Panc1 (cell line): ENCODE measurements at regions not wholly inside any gene's neighbourhood (a gene's known extent, or its start where the extent isn't known, plus 50 kb on each side); places are given as distances from the start of the nearest gene placed in this dataset.

Experiments used
- ATAC-seq: fragments of 200-7000 bp; cut with Tn5 transposase; 2 replicates; pipeline ENCODE4 v1.9.1; 2020; ENCODE audit warnings: mild to moderate bottlenecking, moderate library complexity
- BruUV-seq: library from RNA; stranded (reverse); fragments of 400-500 nt; replicated peaks from 2 replicates; lab custom pipeline; 2021; lab: Mats Ljungman, UMichigan
- CTCF ChIA-PET: fragments of 300-600 bp; sonication (Branson Sonifier 250); formaldehyde crosslinking; loops from one replicate; lab custom pipeline; 2022; ENCODE audit warnings: antibody characterized with exemption; lab: Charles Lee
- POLR2A ChIA-PET: fragments of 300-600 bp; sonication (Branson Sonifier 250); formaldehyde crosslinking; loops from one replicate; lab custom pipeline; 2022; ENCODE audit warnings: antibody characterized with exemption; lab: Charles Lee
- DNase-seq: peaks from one replicate; pipeline ENCODE4 v3.0.0-alpha.2; 2010; ENCODE audit warnings: low read depth, low spot score
- H3K27ac ChIP-seq: 2 replicates; pipeline ENCODE4 v1.5.1; 2011; ENCODE audit warnings: mild to moderate bottlenecking, low read length, inconsistent platforms
- H3K27me3 ChIP-seq: fragments of 200-500 bp; sonication (Bioruptor generic); 2 replicates; pipeline ENCODE4 v1.6.0; 2014; ENCODE audit warnings: low read length, inconsistent platforms; ENCODE audit not compliant: control insufficient read depth, insufficient read depth
- H3K36me3 ChIP-seq: fragments of 200-500 bp; sonication (Bioruptor generic); 2 replicates; pipeline ENCODE4 v1.5.1; 2014; ENCODE audit warnings: inconsistent platforms, mild to moderate bottlenecking, low read length, moderate library complexity; ENCODE audit not compliant: control insufficient read depth, insufficient read depth
- H3K4me1 ChIP-seq: 2 replicates; pipeline ENCODE4 v1.5.1; 2011; ENCODE audit warnings: inconsistent platforms, mild to moderate bottlenecking, low read length, moderate library complexity; ENCODE audit not compliant: control insufficient read depth, insufficient read depth
- H3K4me3 ChIP-seq, 2 experiments: 2 replicates each; pipeline ENCODE4 v1.5.1; 2011 to 2012; ENCODE audit warnings: low read depth in 2 of 2, low read length in 2 of 2, mild to moderate bottlenecking in 2 of 2, inconsistent platforms in 1 of 2, moderate library complexity in 1 of 2
- H3K9me3 ChIP-seq: fragments of 200-500 bp; sonication (Bioruptor generic); 2 replicates; pipeline ENCODE4 v1.5.1; 2014; ENCODE audit warnings: low read depth, mild to moderate bottlenecking, inconsistent platforms, low read length, moderate library complexity; ENCODE audit not compliant: control insufficient read depth, insufficient read depth
- POLR2AphosphoS5 ChIP-seq: IDR thresholded peaks from 2 replicates; pipeline ENCODE4 v1.6.1; 2012; ENCODE audit warnings: mild to moderate bottlenecking, low read depth, low read length, moderate library complexity
- SIN3A ChIP-seq: IDR thresholded peaks from 2 replicates; pipeline ENCODE4 v1.6.1; 2012; ENCODE audit warnings: low read depth, mild to moderate bottlenecking, low read length, moderate library complexity, borderline replicate concordance; ENCODE audit not compliant: insufficient read depth
- TCF7L2 ChIP-seq: IDR thresholded peaks from 2 replicates; pipeline ENCODE4 v1.6.1; 2011; ENCODE audit warnings: mild to moderate bottlenecking, low read depth, low read length, inconsistent platforms
- in situ Hi-C: cut with HindIII; loops from 2 replicates; pipeline ENCODE4 v1.10.0; 2016; ENCODE audit warnings: low sequenced_read_pairs, low pct_unique_long_range_greater_than_20kb
- intact Hi-C: fragments of 100-400 bp; cut with micrococcal nuclease; formaldehyde crosslinking; loops from one replicate; pipeline ENCODE4 v1.10.0; 2022; ENCODE audit not compliant: unreplicated experiment
- TF ChIP-seq, protein P1 (sequence below): fragments of 450-650 bp; IDR thresholded peaks from 2 replicates; pipeline ENCODE4 v1.5.1; 2017; ENCODE audit warnings: mild to moderate bottlenecking
- TF ChIP-seq, protein P2 (sequence below), 2 experiments: IDR thresholded peaks; 2 replicates each; pipeline ENCODE4 v1.6.1; 2011 to 2012; ENCODE audit warnings: low read depth in 2 of 2, control low read depth in 1 of 2, low read length in 1 of 2, mild to moderate bottlenecking in 1 of 2, moderate library complexity in 1 of 2; ENCODE audit not compliant: insufficient read depth in 1 of 2

DNA sequence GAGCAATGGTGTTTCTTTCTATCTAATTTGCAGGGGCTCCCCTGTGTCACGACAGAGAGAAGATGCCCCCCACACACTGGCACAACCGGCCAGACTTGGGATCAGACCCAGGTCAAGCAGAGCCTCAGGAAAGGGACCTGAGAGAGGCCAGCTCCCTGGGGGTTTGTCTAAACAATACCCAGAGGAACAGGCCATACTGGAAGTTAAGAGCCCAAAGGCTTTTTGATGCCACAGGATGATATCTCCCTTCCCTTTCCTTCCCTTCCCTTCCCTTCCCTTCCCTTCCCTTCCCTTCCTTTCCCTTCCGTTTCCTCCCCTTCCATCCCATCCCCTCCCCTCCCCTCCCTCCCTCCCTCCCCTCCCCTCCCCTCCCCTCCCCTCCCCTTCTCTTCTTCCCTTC is 139.2 kb downstream of the ARL4C start:
- H3K4me3 ChIP-seq: no peak overlapping the region
- in situ Hi-C loops (no loop called here), intact Hi-C loops (no loop called here)
- CTCF ChIA-PET: no interaction called here
- POLR2A ChIA-PET: no interaction called here
- no peak for TF ChIP-seq TCF7L2
- TF ChIP-seq POLR2AphosphoS5: no peak
- TF ChIP-seq SIN3A: no peak
- TF ChIP-seq, protein P1, sequence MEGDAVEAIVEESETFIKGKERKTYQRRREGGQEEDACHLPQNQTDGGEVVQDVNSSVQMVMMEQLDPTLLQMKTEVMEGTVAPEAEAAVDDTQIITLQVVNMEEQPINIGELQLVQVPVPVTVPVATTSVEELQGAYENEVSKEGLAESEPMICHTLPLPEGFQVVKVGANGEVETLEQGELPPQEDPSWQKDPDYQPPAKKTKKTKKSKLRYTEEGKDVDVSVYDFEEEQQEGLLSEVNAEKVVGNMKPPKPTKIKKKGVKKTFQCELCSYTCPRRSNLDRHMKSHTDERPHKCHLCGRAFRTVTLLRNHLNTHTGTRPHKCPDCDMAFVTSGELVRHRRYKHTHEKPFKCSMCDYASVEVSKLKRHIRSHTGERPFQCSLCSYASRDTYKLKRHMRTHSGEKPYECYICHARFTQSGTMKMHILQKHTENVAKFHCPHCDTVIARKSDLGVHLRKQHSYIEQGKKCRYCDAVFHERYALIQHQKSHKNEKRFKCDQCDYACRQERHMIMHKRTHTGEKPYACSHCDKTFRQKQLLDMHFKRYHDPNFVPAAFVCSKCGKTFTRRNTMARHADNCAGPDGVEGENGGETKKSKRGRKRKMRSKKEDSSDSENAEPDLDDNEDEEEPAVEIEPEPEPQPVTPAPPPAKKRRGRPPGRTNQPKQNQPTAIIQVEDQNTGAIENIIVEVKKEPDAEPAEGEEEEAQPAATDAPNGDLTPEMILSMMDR: no peak
- TF ChIP-seq, protein P2, sequence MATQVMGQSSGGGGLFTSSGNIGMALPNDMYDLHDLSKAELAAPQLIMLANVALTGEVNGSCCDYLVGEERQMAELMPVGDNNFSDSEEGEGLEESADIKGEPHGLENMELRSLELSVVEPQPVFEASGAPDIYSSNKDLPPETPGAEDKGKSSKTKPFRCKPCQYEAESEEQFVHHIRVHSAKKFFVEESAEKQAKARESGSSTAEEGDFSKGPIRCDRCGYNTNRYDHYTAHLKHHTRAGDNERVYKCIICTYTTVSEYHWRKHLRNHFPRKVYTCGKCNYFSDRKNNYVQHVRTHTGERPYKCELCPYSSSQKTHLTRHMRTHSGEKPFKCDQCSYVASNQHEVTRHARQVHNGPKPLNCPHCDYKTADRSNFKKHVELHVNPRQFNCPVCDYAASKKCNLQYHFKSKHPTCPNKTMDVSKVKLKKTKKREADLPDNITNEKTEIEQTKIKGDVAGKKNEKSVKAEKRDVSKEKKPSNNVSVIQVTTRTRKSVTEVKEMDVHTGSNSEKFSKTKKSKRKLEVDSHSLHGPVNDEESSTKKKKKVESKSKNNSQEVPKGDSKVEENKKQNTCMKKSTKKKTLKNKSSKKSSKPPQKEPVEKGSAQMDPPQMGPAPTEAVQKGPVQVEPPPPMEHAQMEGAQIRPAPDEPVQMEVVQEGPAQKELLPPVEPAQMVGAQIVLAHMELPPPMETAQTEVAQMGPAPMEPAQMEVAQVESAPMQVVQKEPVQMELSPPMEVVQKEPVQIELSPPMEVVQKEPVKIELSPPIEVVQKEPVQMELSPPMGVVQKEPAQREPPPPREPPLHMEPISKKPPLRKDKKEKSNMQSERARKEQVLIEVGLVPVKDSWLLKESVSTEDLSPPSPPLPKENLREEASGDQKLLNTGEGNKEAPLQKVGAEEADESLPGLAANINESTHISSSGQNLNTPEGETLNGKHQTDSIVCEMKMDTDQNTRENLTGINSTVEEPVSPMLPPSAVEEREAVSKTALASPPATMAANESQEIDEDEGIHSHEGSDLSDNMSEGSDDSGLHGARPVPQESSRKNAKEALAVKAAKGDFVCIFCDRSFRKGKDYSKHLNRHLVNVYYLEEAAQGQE (IDR thresholded peaks at IDR 0.05; ENCODE audit: insufficient read depth in 1 of 2, low read depth in 2 of 2, low read length in 1 of 2): no peak
- H3K9me3 ChIP-seq: peaks cover 8% of the 10 kb centered on the region; the same call in 1 of the 2 replicates
- peak overlapping the region; percentile 84 for H3K27ac ChIP-seq
- H3K36me3 ChIP-seq: no peaks in the 10 kb centered on the region
- no peaks in the 10 kb centered on the region for H3K27me3 ChIP-seq
- H3K4me1 ChIP-seq: peaks cover 38% of the 10 kb centered on the region
- no TSS peak for BruUV-seq
- ATAC-seq (no peak), DNase-seq (no peak)

DNA sequence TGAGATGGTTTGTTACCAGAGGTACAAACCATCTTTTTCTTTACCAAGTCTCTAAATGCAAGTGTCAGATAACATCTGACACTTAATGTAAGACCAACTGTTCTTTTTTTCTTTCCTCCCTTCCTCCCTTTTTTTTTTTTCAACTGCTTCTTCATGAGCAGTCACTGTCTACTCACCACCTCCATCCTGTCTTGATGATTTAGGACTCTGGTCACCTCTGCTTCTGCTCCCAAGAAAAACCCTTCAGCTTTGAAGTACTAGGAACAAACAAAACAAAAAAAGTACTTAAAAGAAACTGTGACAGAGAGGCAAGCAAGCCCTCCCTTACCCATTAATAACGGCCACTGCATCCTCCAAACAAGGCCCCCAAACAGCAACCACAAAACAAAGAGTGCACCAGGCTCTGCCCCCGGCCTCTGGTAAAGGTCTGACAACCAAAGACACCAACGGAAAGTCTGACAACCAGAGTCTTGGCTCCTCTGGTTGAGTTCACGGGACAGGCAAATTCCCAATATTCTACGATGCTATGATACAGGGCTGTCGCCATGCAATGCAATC is 141.0 kb downstream of the ARL4C start:
- Histone ChIP-seq H3K9me3 (peaks cover 17% of the 10 kb centered on the region; the same call in 1 of the 2 replicates), H3K4me1 (peaks cover 29% of the 10 kb centered on the region), H3K27me3 (no peaks in the 10 kb centered on the region), H3K27ac (peak overlapping the region; percentile 84), H3K36me3 (no peaks in the 10 kb centered on the region), H3K4me3 (peak overlapping the region in 1 of 2 experiments; percentile 29; a peak in 1 of 4 replicates)
- peak; percentile 24; the same call in 1 of the 2 replicates for ATAC-seq
- in situ Hi-C loops (no loop called here), intact Hi-C loops (no loop called here)
- DNase-seq: no peak
- BruUV-seq: no TSS peak
- CTCF ChIA-PET: interaction anchor here (1.0 kb wide), 1 partner anchor 114 kb away, joined by 3 read pairs; no protein-coding TSS in a partner anchor
- POLR2A ChIA-PET: interaction anchor here (1.0 kb wide), 1 partner anchor 12 kb away, joined by 4 read pairs; no protein-coding TSS in a partner anchor
- TF ChIP-seq TCF7L2: no peak; the same call in 1 of the 2 replicates
